ENCODE measurements at regions not wholly inside any gene's neighbourhood (a gene's known extent, or its start where the extent isn't known, plus 50 kb on each side); places are given as distances from the start of the nearest gene placed in this dataset.

GRCh38 chr6:24057030-24057429 is 69.0 kb upstream of the NRSN1 start:
- TF ChIP-seq CTCF (IDR thresholded peaks at IDR 0.05; ENCODE audit: poor library complexity, severe bottlenecking) (no peak), RAD21 (conservative IDR thresholded peaks at IDR 0.05) (no peak), TAF1 (IDR thresholded peaks at IDR 0.05; ENCODE audit: low read depth) (no peak), POLR2AphosphoS5 (IDR thresholded peaks at IDR 0.05) (no peak), EZH2 (IDR thresholded peaks at IDR 0.05; ENCODE audit: borderline replicate concordance, insufficient read depth, low read length, poor library complexity, severe bottlenecking) (no peak), EP300 (conservative IDR thresholded peaks at IDR 0.05; ENCODE audit: poor library complexity, severe bottlenecking) (no peak), SMC3 (conservative IDR thresholded peaks at IDR 0.05; ENCODE audit: poor library complexity) (no peak), REST (IDR thresholded peaks at IDR 0.05; ENCODE audit: borderline replicate concordance) (no peak), MXI1 (conservative IDR thresholded peaks at IDR 0.05; ENCODE audit: poor library complexity, severe bottlenecking) (no peak)

Data from neural cell (in vitro differentiated cells).